ENCODE measurements at regions not wholly inside any gene's neighbourhood (a gene's known extent, or its start where the extent isn't known, plus 50 kb on each side); places are given as distances from the start of the nearest gene placed in this dataset.

- no peak for TF ChIP-seq CTCF (IDR thresholded peaks at IDR 0.05; ENCODE audit: low read depth, low read length)
- H3K4me3 ChIP-seq (ENCODE audit: low read depth, low read length), result no peak overlapping the region
These were observed 79.4 kb upstream of the PITX2 start for GRCh38 chr4:110702326-110702725.

- TF ChIP-seq CTCF (IDR thresholded peaks at IDR 0.05; ENCODE audit: low read depth, low read length), result no peak
- H3K4me3 ChIP-seq (ENCODE audit: low read depth, low read length), result no peak overlapping the region
These were observed 82.0 kb upstream of the PITX2 start for GRCh38 chr4:110704748-110705439.

GRCh38 chr4:110705440-110705782, 82.5 kb upstream of the PITX2 start:
- no peak overlapping the region for H3K4me3 ChIP-seq (ENCODE audit: low read depth, low read length)
- TF ChIP-seq CTCF (IDR thresholded peaks at IDR 0.05; ENCODE audit: low read depth, low read length), result no peak

- no peak for TF ChIP-seq CTCF (IDR thresholded peaks at IDR 0.05; ENCODE audit: low read depth, low read length)
These were observed 87.2 kb upstream of the PITX2 start for GRCh38 chr4:110710070-110710469.

GRCh38 chr4:110712486-110712885, 89.6 kb upstream of the PITX2 start:
- no peak overlapping the region for H3K4me3 ChIP-seq (ENCODE audit: low read depth, low read length)
- TF ChIP-seq CTCF (IDR thresholded peaks at IDR 0.05; ENCODE audit: low read depth, low read length), result no peak

More at GRCh38 chr4:110710070-110710469, 87.2 kb upstream of the PITX2 start:
- no peak overlapping the region for H3K4me3 ChIP-seq (ENCODE audit: low read depth, low read length)

- H3K4me3 ChIP-seq (ENCODE audit: low read depth, low read length), result no peak overlapping the region
- TF ChIP-seq CTCF (IDR thresholded peaks at IDR 0.05; ENCODE audit: low read depth, low read length), result no peak
These were observed 107.4 kb upstream of the PITX2 start for GRCh38 chr4:110730318-110730717.

GRCh38 chr4:110733901-110734300, 111.0 kb upstream of the PITX2 start:
- no peak overlapping the region for H3K4me3 ChIP-seq (ENCODE audit: low read depth, low read length)
- TF ChIP-seq CTCF (IDR thresholded peaks at IDR 0.05; ENCODE audit: low read depth, low read length), result no peak
